ENCODE measurements at regions not wholly inside any gene's neighbourhood (a gene's known extent, or its start where the extent isn't known, plus 50 kb on each side); places are given as distances from the start of the nearest gene placed in this dataset.
"Not testable (repeated sequence)": the region's sequence is repeated elsewhere in the genome, so short reads cannot be mapped to it uniquely, and the experiment has no call there.

- peak; percentile 41 to 65 for DNase-seq
These were observed 62.5 kb upstream of the ENPP6 start for GRCh38 chr4:184280137-184280536.

GRCh38 chr4:184279496-184280061 lies 61.9 kb upstream of the ENPP6 start:
- DNase-seq: no peak

GRCh38 chr4:184277769-184278168 lies 60.1 kb upstream of the ENPP6 start:
- DNase-seq: not testable (repeated sequence)

- DNase-seq: not testable (repeated sequence)
These were observed 59.3 kb upstream of the ENPP6 start for GRCh38 chr4:184277010-184277409.

GRCh38 chr4:184276346-184276745 lies 58.7 kb upstream of the ENPP6 start:
- not testable (repeated sequence) for DNase-seq

GRCh38 chr4:184275766-184276165 lies 58.1 kb upstream of the ENPP6 start:
- no peak for DNase-seq

GRCh38 chr4:184274286-184274951 lies 56.7 kb upstream of the ENPP6 start:
- DNase-seq: no peak

- DNase-seq: no peak
These were observed 55.8 kb upstream of the ENPP6 start for GRCh38 chr4:184273166-184274147.

GRCh38 chr4:184270808-184271413 lies 53.2 kb upstream of the ENPP6 start:
- no peak for DNase-seq

- no peak for DNase-seq
These were observed 52.3 kb upstream of the ENPP6 start for GRCh38 chr4:184269879-184270430.

- DNase-seq: no peak
These were observed 51.0 kb upstream of the ENPP6 start for GRCh38 chr4:184268584-184269160.

GRCh38 chr4:184267673-184268583 lies 50.3 kb upstream of the ENPP6 start:
- DNase-seq: peak; percentile 88 to 90

Data from inflammatory macrophage treated with lipopolysaccharide for 1 hour (primary cell).